Omental fat pad (tissue), 3 donors: ENCODE measurements at regions not wholly inside any gene's neighbourhood (a gene's known extent, or its start where the extent isn't known, plus 50 kb on each side); places are given as distances from the start of the nearest gene placed in this dataset.
"Not testable (repeated sequence)": the region's sequence is repeated elsewhere in the genome, so short reads cannot be mapped to it uniquely, and the experiment has no call there.

Experiments
- ATAC-seq: fragments of 150-250 bp; one replicate; pipeline ENCODE4 v1.9.1; 2016; ENCODE audit warnings: mild to moderate bottlenecking, moderate library complexity; ENCODE audit not compliant: low FRiP score
- DNase-seq: peaks from one replicate; pipeline ENCODE4 v3.0.0-alpha.2; 2019; ENCODE audit warnings: low spot score
- CTCF ChIP-seq, 3 donors: fragments of 450-650 bp; IDR thresholded peaks; one replicate each; pipeline ENCODE4 v1.5.1; 2016 to 2017; ENCODE audit warnings: antibody characterized with exemption in 3 of 3, mild to moderate bottlenecking in 3 of 3, moderate library complexity in 2 of 3

- TF ChIP-seq CTCF (IDR thresholded peaks at IDR 0.05), result no peak
- DNase-seq, result no peak
- no peak for ATAC-seq
Measured at GRCh38 chr7:142586611-142587010, 162.7 kb upstream of the PRSS1 start.

- no peak for TF ChIP-seq CTCF (IDR thresholded peaks at IDR 0.05)
- ATAC-seq (no peak), DNase-seq (no peak)
Measured at GRCh38 chr7:142585425-142585824, 163.8 kb upstream of the PRSS1 start.

- DNase-seq (no peak), ATAC-seq (no peak)
- TF ChIP-seq CTCF (IDR thresholded peaks at IDR 0.05), result no peak
Measured at GRCh38 chr7:142584765-142585164, 164.5 kb upstream of the PRSS1 start.

DNA sequence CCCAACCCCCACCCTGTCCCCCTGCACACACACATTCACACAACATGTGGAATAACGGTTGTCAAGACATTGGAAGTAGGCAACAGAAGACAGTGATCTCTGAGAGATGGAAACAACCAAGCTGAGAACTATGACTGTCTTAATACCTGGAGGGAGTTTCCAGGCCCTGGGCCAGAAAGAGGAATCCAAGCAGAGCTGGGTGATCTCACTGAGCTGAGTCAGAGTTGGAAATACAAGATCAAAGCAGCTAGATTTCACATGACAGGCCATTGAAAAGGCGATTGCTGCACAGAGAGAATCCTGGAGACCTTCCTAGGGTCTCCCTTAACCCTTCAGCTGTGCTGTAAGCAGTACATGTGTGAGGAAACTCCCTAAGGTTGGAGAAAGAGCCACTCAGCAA lies 165.8 kb upstream of the PRSS1 start:
- TF ChIP-seq CTCF (IDR thresholded peaks at IDR 0.05), result no peak
- DNase-seq (no peak), ATAC-seq (peak; percentile 91)

DNA sequence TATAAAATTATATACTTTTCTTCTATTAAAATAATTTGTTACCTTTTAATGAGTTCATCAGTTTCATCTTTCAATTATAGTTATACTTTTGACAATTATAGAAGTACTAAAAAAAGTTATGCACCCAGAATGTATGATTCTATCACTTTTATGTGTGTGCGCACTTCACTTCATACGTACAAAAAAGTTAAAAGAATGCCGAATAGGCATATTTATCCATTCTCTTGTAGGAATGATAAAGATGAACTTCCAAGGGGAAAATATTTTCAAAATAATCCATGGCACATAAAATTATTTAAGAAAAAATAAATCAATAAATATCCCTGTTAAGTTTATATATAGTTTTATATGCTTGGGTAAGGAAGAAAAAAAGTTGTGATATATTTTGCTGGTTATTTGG lies 166.9 kb upstream of the PRSS1 start:
- ATAC-seq (no peak), DNase-seq (no peak)
- no peak for TF ChIP-seq CTCF (IDR thresholded peaks at IDR 0.05)

- no peak for ATAC-seq
- no peak for DNase-seq
- no peak for TF ChIP-seq CTCF (IDR thresholded peaks at IDR 0.05)
Measured at GRCh38 chr7:142581341-142581740, 167.9 kb upstream of the PRSS1 start.

- ATAC-seq, result no peak
- no peak for TF ChIP-seq CTCF (IDR thresholded peaks at IDR 0.05)
Measured at GRCh38 chr7:142579946-142580345, 169.3 kb upstream of the PRSS1 start.

DNA sequence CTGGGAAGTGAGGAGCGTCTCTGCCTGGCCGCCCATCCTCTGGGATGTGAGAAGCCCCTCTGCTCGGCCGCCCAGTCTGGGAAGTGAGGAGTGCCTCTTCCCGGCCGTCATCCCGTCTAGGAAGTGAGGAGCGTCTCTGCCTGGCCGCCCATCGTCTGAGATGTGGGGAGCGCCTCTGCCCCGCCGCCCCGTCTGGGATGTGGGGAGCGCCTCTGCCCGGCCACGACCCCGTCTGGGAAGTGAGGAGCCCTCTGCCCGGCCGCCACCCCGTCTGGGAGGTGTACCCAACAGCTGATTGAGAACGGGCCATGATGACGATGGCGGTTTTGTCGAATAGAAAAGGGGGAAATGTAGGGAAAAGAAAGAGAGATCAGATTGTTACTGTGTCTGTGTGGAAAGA lies 173.9 kb upstream of the PRSS1 start:
- not testable (repeated sequence) for DNase-seq, ATAC-seq

More at GRCh38 chr7:142579946-142580345, 169.3 kb upstream of the PRSS1 start:
- DNase-seq, result no peak
